OCI-LY3 (cell line): ENCODE measurements at regions not wholly inside any gene's neighbourhood (a gene's known extent, or its start where the extent isn't known, plus 50 kb on each side); places are given as distances from the start of the nearest gene placed in this dataset.

ENCODE experiments used
- H2AFZ ChIP-seq: fragments of 200-600, 300-600 bp; shearing (Covaris generic); 2 replicates; pipeline ENCODE4 v1.6.0; 2014; ENCODE audit warnings: antibody characterized with exemption, low read depth, low read length
- H3K27ac ChIP-seq: fragments of 200-600, 300-600 bp; sonication (generic); 2 replicates; pipeline ENCODE4 v1.5.1; 2014; ENCODE audit warnings: mild to moderate bottlenecking, low read length, moderate library complexity, mixed read lengths
- H3K27me3 ChIP-seq: fragments of 200-600, 300-600 bp; sonication (generic); 2 replicates; pipeline ENCODE4 v1.6.1; 2014; ENCODE audit warnings: low read depth, low read length, mixed read lengths
- H3K36me3 ChIP-seq: fragments of 200-600, 300-600 bp; sonication (generic); replicated peaks from 2 replicates; pipeline ENCODE3; 2014; ENCODE audit warnings: low read depth, low read length, mixed read lengths
- H3K4me1 ChIP-seq: fragments of 300-600, 200-600 bp; sonication (generic); 2 replicates; pipeline ENCODE4 v1.6.1; 2014; ENCODE audit warnings: low read length, mixed read lengths
- H3K4me2 ChIP-seq: fragments of 200-600, 300-600 bp; sonication (generic); 2 replicates; pipeline ENCODE4 v1.6.1; 2014; ENCODE audit warnings: low read length, mixed read lengths
- H3K4me3 ChIP-seq: fragments of 300-600, 200-600 bp; sonication (generic); 2 replicates; pipeline ENCODE4 v1.5.1; 2014; ENCODE audit warnings: antibody characterized with exemption, mild to moderate bottlenecking, low read length, moderate library complexity
- H3K79me2 ChIP-seq: fragments of 300-600, 200-600 bp; shearing (Covaris generic); 2 replicates; pipeline ENCODE4 v1.6.1; 2014; ENCODE audit warnings: mild to moderate bottlenecking, low read length, mixed read lengths
- H3K9ac ChIP-seq: fragments of 300-600, 200-600 bp; shearing (Covaris generic); 2 replicates; pipeline ENCODE4 v1.6.0; 2014; ENCODE audit warnings: mild to moderate bottlenecking, low read length, moderate library complexity
- H3K9me3 ChIP-seq: fragments of 200-600, 300-600 bp; shearing (Covaris generic); 2 replicates; pipeline ENCODE4 v1.6.1; 2014; ENCODE audit warnings: low read length, mixed read lengths; ENCODE audit not compliant: insufficient read depth
- H4K20me1 ChIP-seq: fragments of 200-600, 300-600 bp; sonication (generic); 2 replicates; pipeline ENCODE4 v1.6.1; 2016; ENCODE audit warnings: low read length, mixed read lengths; ENCODE audit not compliant: insufficient read depth
- EZH2phosphoT487 ChIP-seq: fragments of 200-600 bp; shearing (Covaris generic); IDR thresholded peaks from 2 replicates; pipeline ENCODE4 v1.6.1; 2018; ENCODE audit warnings: antibody characterized with exemption, mixed run types, low read depth
- TF ChIP-seq, protein P1 (sequence below): fragments of 200-600, 300-600 bp; sonication (generic); IDR thresholded peaks from 2 replicates; pipeline ENCODE4 v1.5.1; 2014; ENCODE audit warnings: antibody characterized with exemption, low read length, low read depth

GRCh38 chr5:74426506-74426905 lies 214.0 kb downstream of the ENC1 start:
- no peak overlapping the region for H3K4me3 ChIP-seq
- H3K4me2 ChIP-seq, result no peak overlapping the region
- no peaks in the 10 kb centered on the region for H3K9me3 ChIP-seq
- no peaks in the 10 kb centered on the region for H3K79me2 ChIP-seq
- no peaks in the 10 kb centered on the region for H3K36me3 ChIP-seq
- H3K27ac ChIP-seq, result no peak overlapping the region
- TF ChIP-seq, protein P1, sequence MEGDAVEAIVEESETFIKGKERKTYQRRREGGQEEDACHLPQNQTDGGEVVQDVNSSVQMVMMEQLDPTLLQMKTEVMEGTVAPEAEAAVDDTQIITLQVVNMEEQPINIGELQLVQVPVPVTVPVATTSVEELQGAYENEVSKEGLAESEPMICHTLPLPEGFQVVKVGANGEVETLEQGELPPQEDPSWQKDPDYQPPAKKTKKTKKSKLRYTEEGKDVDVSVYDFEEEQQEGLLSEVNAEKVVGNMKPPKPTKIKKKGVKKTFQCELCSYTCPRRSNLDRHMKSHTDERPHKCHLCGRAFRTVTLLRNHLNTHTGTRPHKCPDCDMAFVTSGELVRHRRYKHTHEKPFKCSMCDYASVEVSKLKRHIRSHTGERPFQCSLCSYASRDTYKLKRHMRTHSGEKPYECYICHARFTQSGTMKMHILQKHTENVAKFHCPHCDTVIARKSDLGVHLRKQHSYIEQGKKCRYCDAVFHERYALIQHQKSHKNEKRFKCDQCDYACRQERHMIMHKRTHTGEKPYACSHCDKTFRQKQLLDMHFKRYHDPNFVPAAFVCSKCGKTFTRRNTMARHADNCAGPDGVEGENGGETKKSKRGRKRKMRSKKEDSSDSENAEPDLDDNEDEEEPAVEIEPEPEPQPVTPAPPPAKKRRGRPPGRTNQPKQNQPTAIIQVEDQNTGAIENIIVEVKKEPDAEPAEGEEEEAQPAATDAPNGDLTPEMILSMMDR, result no peak
- no peak for TF ChIP-seq EZH2phosphoT487
- H3K9ac ChIP-seq, result no peak overlapping the region
- H2AFZ ChIP-seq, result no peak overlapping the region
- H3K27me3 ChIP-seq, result no peaks in the 10 kb centered on the region
- H4K20me1 ChIP-seq, result no peaks in the 10 kb centered on the region
- no peaks in the 10 kb centered on the region for H3K4me1 ChIP-seq

- H2AFZ ChIP-seq, result no peak overlapping the region
- no peaks in the 10 kb centered on the region for H3K27me3 ChIP-seq
- no peak for TF ChIP-seq EZH2phosphoT487
- TF ChIP-seq, protein P1, result no peak
- H3K9me3 ChIP-seq, result no peaks in the 10 kb centered on the region
- no peak overlapping the region for H3K27ac ChIP-seq
- no peaks in the 10 kb centered on the region for H3K4me1 ChIP-seq
- no peaks in the 10 kb centered on the region for H3K79me2 ChIP-seq
- H3K4me3 ChIP-seq, result no peak overlapping the region
- H3K9ac ChIP-seq, result no peak overlapping the region
- H3K4me2 ChIP-seq, result no peak overlapping the region
- H4K20me1 ChIP-seq, result no peaks in the 10 kb centered on the region
- H3K36me3 ChIP-seq, result no peaks in the 10 kb centered on the region
These were observed 216.2 kb downstream of the ENC1 start for GRCh38 chr5:74424162-74424868.

DNA sequence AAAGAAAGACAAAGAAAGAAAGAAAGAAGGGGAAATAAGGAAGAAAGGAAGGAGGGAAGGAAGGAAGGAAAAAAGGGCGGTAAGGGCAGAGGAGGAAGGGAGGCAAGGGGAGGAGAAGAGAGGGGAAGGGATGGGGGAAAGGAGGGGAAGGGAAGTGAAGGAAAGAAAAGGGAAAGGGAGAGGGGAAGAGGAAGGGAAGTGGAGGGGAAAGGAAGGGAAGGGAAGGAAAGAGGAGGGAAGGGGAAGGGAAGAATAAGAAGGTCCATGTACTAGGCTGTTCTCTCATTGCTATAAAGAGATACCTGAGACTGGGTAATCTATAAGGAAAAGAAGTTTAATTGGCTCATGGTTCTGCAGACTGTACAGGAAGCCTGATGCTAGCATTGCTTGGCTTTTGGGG lies 217.1 kb downstream of the ENC1 start:
- no peak overlapping the region for H3K4me3 ChIP-seq
- H3K9ac ChIP-seq, result no peak overlapping the region
- no peaks in the 10 kb centered on the region for H3K4me1 ChIP-seq
- H3K79me2 ChIP-seq, result no peaks in the 10 kb centered on the region
- H3K4me2 ChIP-seq, result no peak overlapping the region
- no peaks in the 10 kb centered on the region for H3K36me3 ChIP-seq
- H3K27ac ChIP-seq, result no peak overlapping the region
- no peak overlapping the region for H2AFZ ChIP-seq
- TF ChIP-seq, protein P1, result no peak
- no peak for TF ChIP-seq EZH2phosphoT487
- H3K27me3 ChIP-seq, result no peaks in the 10 kb centered on the region
- H3K9me3 ChIP-seq, result no peaks in the 10 kb centered on the region
- no peaks in the 10 kb centered on the region for H4K20me1 ChIP-seq

DNA sequence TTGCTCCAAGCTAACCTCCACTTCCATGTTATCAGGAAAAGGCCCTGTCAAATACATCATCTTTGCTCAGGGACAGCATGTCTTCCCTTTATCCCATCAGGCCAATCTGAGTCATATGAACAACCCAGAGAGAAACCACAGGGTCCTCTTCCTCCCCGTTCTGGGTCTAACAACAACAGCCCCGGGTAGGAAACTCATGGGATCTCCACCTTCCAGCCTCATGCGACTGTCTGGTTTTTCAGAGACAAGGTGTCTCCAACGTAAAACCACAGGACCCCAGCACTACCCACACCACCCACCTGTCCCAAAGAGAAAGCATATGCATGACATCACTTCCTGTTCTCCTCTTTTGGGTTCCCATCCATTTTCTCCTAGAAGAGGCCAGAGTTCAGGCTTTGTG lies 217.9 kb downstream of the ENC1 start:
- H3K36me3 ChIP-seq, result no peaks in the 10 kb centered on the region
- H3K4me1 ChIP-seq, result no peaks in the 10 kb centered on the region
- H3K9me3 ChIP-seq, result no peaks in the 10 kb centered on the region
- no peaks in the 10 kb centered on the region for H4K20me1 ChIP-seq
- H3K4me3 ChIP-seq, result no peak overlapping the region
- H3K79me2 ChIP-seq, result no peaks in the 10 kb centered on the region
- H3K27ac ChIP-seq, result no peak overlapping the region
- H2AFZ ChIP-seq, result no peak overlapping the region
- no peaks in the 10 kb centered on the region for H3K27me3 ChIP-seq
- H3K4me2 ChIP-seq, result no peak overlapping the region
- TF ChIP-seq, protein P1, result no peak
- TF ChIP-seq EZH2phosphoT487, result no peak
- no peak overlapping the region for H3K9ac ChIP-seq
